GM23338 (cell line): ENCODE measurements at regions not wholly inside any gene's neighbourhood (a gene's known extent, or its start where the extent isn't known, plus 50 kb on each side); places are given as distances from the start of the nearest gene placed in this dataset.

ENCODE experiments used
- ATAC-seq: fragments of 200-7000 bp; cut with Tn5 transposase; 3 replicates; pipeline ENCODE4 v1.9.1; 2020
- DNase-seq: peaks from one replicate; pipeline ENCODE4 v3.0.0-alpha.2; 2015; ENCODE audit warnings: low spot score
- H2AFZ ChIP-seq: fragments of 200-600 bp; sonication (generic); 2 replicates; pipeline ENCODE4 v1.8.0; 2016; ENCODE audit warnings: antibody characterized with exemption, mild to moderate bottlenecking, moderate library complexity
- H3F3A ChIP-seq: fragments of 200-600 bp; sonication (generic); replicated peaks from 2 replicates; pipeline ENCODE4 v1.8.0; 2017; ENCODE audit warnings: antibody characterized with exemption, mixed run types, low read depth
- H3K27ac ChIP-seq: fragments of 200-600 bp; sonication (generic); 2 replicates; pipeline ENCODE4 v1.6.1; 2016; ENCODE audit warnings: low read depth
- H3K27me3 ChIP-seq: fragments of 200-600 bp; sonication (generic); 2 replicates; pipeline ENCODE4 v1.8.0; 2016; ENCODE audit warnings: mild to moderate bottlenecking, mixed run types, moderate library complexity; ENCODE audit not compliant: insufficient read depth
- H3K36me3 ChIP-seq: fragments of 200-600 bp; sonication (generic); 2 replicates; pipeline ENCODE4 v1.8.0; 2016; ENCODE audit warnings: mild to moderate bottlenecking; ENCODE audit not compliant: insufficient read depth
- H3K4me1 ChIP-seq: fragments of 200-600 bp; sonication (generic); 2 replicates; pipeline ENCODE4 v1.8.0; 2016; ENCODE audit warnings: mild to moderate bottlenecking, moderate library complexity; ENCODE audit not compliant: insufficient read depth
- H3K4me2 ChIP-seq: fragments of 200-600 bp; sonication (generic); 2 replicates; pipeline ENCODE4 v1.7.1; 2017; ENCODE audit warnings: mixed run types
- H3K4me3 ChIP-seq: fragments of 200-600 bp; sonication (generic); 2 replicates; pipeline ENCODE4 v1.6.1; 2016; ENCODE audit warnings: mixed run types
- H3K79me2 ChIP-seq: fragments of 200-600 bp; sonication (generic); replicated peaks from 2 replicates; pipeline ENCODE4 v1.8.0; 2017; ENCODE audit warnings: mild to moderate bottlenecking; ENCODE audit not compliant: insufficient read depth
- H3K9me2 ChIP-seq: fragments of 200-600 bp; sonication (generic); 2 replicates; pipeline ENCODE4 v1.8.0; 2017; ENCODE audit not compliant: insufficient read depth
- H4K20me1 ChIP-seq: fragments of 200-600 bp; sonication (generic); replicated peaks from 2 replicates; pipeline ENCODE4 v1.8.0; 2017; ENCODE audit warnings: mild to moderate bottlenecking; ENCODE audit not compliant: insufficient read depth
- H3K27ac Mint-ChIP-seq: 2 replicates; pipeline ENCODE4 v1.8.0; 2020; ENCODE audit warnings: inconsistent platforms, mild to moderate bottlenecking, moderate library complexity, mixed read lengths
- H3K27me3 Mint-ChIP-seq: 3 replicates; pipeline ENCODE4 v1.8.0; 2022; ENCODE audit warnings: low read depth, mild to moderate bottlenecking, moderate library complexity, mixed read lengths, inconsistent platforms; ENCODE audit not compliant: insufficient read depth, poor library complexity
- H3K36me3 Mint-ChIP-seq: 3 replicates; pipeline ENCODE4 v1.8.0; 2021; ENCODE audit warnings: low read depth, mild to moderate bottlenecking, inconsistent platforms, moderate library complexity, mixed read lengths
- H3K4me1 Mint-ChIP-seq: 3 replicates; pipeline ENCODE4 v1.8.0; 2020; ENCODE audit warnings: mild to moderate bottlenecking, inconsistent platforms, mixed read lengths
- H3K4me3 Mint-ChIP-seq: 3 replicates; pipeline ENCODE4 v1.8.0; 2021; ENCODE audit warnings: moderate library complexity, mild to moderate bottlenecking, inconsistent platforms, mixed read lengths
- H3K9me3 Mint-ChIP-seq: 3 replicates; pipeline ENCODE4 v1.8.0; 2020; ENCODE audit warnings: moderate library complexity, mild to moderate bottlenecking, inconsistent platforms, mixed read lengths
- CREB1 ChIP-seq: fragments of 250-450 bp; sonication (Bioruptor Pico); IDR thresholded peaks from 2 replicates; pipeline ENCODE4 v1.5.0; 2020; ENCODE audit warnings: low read depth, mild to moderate bottlenecking, moderate library complexity
- EZH2 ChIP-seq: fragments of 200-600 bp; sonication (generic); IDR thresholded peaks from one replicate; pipeline ENCODE4 v1.8.0; 2017; ENCODE audit warnings: antibody characterized with exemption, mild to moderate bottlenecking, low read depth; ENCODE audit not compliant: unreplicated experiment
- NANOG ChIP-seq: IDR thresholded peaks from 2 replicates; pipeline ENCODE4 v1.6.1; 2016; ENCODE audit warnings: antibody characterized with exemption, borderline replicate concordance
- REST ChIP-seq: IDR thresholded peaks from one replicate; pipeline ENCODE4 v1.6.1; 2018; ENCODE audit warnings: antibody characterized with exemption; ENCODE audit not compliant: unreplicated experiment
- STAT1 ChIP-seq: IDR thresholded peaks from one replicate; pipeline ENCODE4 v1.6.1; 2016; ENCODE audit warnings: antibody characterized with exemption; ENCODE audit not compliant: unreplicated experiment
- ZNF462 ChIP-seq: fragments of 250-450 bp; sonication (Bioruptor Pico); IDR thresholded peaks from 2 replicates; pipeline ENCODE4 v1.5.0; 2020; ENCODE audit warnings: mild to moderate bottlenecking, moderate library complexity

GRCh38 chr5:26323794-26324193 is 714.6 kb downstream of the CDH9 start (continued):
- TF ChIP-seq ZNF462 (no peak), NANOG (no peak), REST (no peak), STAT1 (no peak), EZH2 (no peak)

GRCh38 chr5:26321278-26321677 is 717.1 kb downstream of the CDH9 start:
- no peaks in the 10 kb centered on the region for H3K79me2 ChIP-seq
- Mint-ChIP-seq H3K36me3 (no peaks in the 10 kb centered on the region; the same call in 1 of the 3 replicates), H3K27me3 (peaks cover 2% of the 10 kb centered on the region), H3K4me3 (no peak overlapping the region), H3K9me3 (peaks cover 8% of the 10 kb centered on the region), H3K27ac (no peak overlapping the region), H3K4me1 (no peaks in the 10 kb centered on the region)
- no peak overlapping the region for H2AFZ ChIP-seq
- no peak overlapping the region for H3K27ac ChIP-seq
- no peak overlapping the region for H3K4me2 ChIP-seq
- ATAC-seq = no peak
- H3K27me3 ChIP-seq = no peaks in the 10 kb centered on the region
- no peaks in the 10 kb centered on the region for H3K9me2 ChIP-seq
- DNase-seq = no peak
- H3F3A ChIP-seq = no peaks in the 10 kb centered on the region
- H4K20me1 ChIP-seq = no peaks in the 10 kb centered on the region
- H3K4me3 ChIP-seq = no peak overlapping the region
- no peaks in the 10 kb centered on the region for H3K36me3 ChIP-seq
- no peaks in the 10 kb centered on the region for H3K4me1 ChIP-seq
- no peak for TF ChIP-seq REST
- TF ChIP-seq CREB1 (CRISPR knock-in tag) = no peak
